ENCODE measurements at regions not wholly inside any gene's neighbourhood (a gene's known extent, or its start where the extent isn't known, plus 50 kb on each side); places are given as distances from the start of the nearest gene placed in this dataset.
"Not testable (repeated sequence)": the region's sequence is repeated elsewhere in the genome, so short reads cannot be mapped to it uniquely, and the experiment has no call there.

DNA sequence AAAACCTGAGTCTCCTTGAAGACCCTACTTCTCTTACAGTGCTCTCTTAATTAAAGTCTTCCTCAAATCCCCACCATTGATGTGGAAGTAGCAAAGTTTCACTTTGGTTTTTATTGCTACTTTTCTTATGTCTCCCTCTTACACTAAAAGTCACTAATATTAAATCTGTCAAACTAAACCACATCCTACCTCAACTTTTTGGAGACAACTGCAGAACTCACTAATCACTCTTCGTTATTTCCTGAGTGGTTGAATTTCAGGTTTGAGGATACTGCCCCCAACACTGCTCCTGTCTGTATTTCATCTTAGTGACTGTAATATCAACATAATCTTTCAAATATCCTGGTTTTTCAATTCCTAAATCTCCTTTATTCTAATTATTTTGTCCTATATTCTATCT, 213.0 kb upstream of the PDE3A start:
- DNase-seq, result no peak

DNA sequence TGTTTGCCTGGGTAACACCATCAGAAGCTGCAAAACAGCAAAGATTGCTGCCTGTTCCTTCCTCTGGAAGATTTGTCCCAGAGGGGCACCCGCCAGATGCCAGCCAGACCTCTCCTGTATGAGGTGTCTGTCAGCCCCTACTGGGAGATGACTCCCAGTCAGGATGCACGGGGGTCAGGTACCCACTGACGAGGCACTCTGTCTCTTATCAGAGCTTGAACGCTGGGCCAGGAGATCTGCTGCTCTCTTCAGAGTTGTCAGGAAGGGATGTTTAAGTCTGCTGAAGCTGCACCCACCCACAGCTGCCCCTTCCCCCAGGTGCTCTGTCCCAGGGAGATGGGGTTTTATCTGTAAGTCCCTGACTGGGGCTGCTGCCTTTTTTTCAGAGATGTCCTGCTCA, 207.4 kb upstream of the PDE3A start:
- DNase-seq, result not testable (repeated sequence)

DNA sequence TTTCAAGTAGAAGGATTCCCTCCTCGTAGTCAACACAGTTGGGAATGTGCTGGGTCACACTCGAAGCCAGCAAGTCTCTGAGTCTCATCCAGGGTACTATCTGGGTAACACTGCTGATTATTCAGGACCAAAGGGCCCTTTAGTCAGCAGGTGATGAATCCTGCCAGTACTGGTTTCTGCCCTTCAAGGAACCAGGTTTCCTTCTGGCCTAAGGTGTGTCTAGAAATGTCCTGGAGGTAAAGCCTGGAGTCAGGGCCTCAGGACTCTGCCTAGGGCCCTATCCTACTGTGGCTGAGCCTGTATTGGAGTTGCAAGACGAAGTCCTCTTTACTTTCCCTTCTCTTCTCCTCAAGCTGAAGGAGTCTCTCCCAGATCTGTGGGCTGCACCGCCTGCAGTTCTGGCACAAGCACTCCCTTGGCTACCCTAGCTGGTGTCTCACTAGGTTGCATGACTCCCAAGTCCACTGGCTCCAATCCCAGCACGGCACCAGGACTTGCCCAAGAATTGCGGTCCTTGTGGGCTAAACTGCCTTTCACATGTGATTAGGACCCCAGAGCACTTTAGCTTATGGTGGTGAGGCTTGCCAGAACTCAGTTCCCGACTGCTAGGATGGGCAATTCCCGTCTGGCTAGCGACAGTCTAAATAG, 193.7 kb upstream of the PDE3A start:
- no peak for DNase-seq

DNA sequence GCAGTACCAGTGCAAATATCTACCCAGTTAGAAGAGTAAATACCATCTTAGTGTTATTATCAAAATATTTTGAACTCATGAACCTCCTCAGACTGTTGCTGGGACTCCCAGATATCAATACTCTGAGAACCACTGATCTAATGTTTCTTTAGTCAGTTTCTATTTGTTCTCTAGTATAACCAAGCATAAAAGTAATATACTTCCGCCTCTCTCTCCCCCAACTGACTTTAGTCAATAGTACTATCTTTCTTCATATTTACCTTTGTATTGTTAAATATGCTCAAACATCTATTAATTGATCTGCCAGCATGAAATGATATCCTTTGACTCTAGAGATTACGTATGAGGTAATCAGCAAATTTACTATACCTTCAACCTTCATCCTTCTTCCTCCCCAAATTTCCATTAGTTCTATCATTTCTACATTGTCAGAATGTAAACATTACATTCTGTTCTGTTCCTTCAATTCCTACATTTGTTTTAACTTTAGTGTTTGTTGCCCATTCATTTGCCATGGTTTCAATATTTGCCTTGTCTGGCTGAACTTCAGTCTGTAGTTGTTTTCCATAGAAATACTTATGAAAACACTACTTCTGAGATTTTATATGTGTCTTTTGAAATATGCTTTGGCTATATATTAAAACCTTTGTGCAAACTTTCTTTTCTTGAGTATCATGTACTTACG, 192.5 kb upstream of the PDE3A start:
- DNase-seq, result no peak

DNA sequence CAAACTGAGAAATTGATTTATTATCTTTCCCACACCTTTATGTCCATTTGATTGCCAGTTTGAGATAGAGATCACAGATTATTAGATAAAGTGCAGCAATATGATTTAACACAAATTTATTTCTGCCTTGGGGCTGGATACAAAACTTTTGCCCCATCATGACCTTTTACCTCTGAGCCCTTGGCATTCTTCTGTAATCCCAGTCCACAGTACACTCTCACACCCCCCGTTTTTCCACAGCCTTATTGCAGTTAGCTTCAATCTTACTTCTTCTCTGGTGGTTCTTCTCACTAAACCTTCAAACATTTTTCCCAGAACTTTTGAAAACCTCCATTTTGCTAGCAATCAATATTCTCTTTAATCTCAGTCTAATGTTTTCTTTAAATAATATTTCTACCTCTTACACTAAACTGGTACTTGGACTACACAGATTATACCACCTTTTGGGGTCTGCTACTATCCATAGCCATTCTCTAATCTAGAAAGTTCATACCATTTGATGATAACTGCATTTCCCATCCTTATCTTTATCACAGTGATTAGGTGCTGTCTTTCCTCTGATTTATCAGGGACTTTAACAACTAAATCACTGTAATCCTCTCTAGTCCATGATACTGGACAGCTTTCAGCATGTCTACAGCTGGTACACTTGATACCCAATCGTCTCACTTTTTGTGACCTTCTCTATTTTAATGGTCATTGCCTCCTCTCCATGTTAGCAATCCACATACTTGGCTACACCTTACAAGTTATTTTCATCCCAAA, 186.7 kb upstream of the PDE3A start:
- no peak for DNase-seq

DNA sequence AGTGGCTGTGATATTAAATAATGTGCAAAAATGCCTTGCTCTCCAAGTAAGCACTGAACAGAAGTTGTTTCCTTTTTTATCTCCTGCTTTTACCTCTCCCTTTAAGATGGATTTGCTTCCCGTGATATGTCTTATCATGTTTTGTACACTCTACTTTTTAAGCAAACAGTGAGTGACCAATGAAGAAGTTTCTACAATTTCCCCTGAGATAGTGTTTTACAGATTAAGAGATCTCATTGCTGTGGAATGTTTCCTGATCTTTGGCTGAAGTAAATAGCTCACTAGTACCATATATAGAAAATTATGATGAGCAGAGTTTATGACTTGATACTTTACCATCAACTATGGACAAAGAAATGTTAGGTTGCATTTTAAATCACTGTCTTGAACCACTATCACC, 184.8 kb upstream of the PDE3A start:
- no peak for DNase-seq

DNA sequence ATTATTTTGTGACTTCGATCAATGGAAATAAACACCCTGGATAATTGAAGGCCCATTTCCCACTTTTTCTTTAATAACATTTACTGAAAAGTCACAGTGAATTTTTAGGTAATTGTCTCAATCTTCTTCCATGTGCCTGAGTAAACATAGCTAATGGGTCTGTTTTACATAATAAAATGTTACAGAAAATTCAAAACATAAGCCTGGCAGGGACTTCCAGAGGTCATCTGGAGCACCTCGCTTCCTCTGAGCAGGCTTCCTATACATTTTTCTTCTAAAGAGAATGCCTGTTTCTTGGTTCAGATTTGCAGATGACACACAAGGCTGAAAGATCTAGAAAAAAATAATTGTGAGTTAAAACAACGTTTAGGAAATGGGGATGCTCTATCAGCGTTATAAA, 183.8 kb upstream of the PDE3A start:
- no peak for DNase-seq

DNA sequence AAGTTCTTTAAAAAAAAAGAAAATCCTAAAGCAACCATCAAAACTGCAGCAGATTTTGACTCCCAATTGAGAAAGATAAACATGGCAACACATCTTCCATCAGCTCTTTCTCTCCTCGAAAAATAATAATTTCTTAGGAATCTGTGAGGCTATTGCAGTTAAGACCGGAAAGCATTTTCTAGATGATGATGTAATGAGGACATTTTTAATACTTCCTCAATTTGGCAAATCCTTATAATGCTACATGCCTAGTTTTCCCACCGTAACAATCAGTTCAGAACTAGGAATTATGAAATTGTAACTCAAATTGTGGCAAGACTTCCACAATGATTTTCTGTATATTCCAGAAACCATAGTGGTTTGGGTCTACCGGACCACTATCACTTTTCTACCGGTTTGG, 180.9 kb upstream of the PDE3A start:
- DNase-seq, result no peak

DNA sequence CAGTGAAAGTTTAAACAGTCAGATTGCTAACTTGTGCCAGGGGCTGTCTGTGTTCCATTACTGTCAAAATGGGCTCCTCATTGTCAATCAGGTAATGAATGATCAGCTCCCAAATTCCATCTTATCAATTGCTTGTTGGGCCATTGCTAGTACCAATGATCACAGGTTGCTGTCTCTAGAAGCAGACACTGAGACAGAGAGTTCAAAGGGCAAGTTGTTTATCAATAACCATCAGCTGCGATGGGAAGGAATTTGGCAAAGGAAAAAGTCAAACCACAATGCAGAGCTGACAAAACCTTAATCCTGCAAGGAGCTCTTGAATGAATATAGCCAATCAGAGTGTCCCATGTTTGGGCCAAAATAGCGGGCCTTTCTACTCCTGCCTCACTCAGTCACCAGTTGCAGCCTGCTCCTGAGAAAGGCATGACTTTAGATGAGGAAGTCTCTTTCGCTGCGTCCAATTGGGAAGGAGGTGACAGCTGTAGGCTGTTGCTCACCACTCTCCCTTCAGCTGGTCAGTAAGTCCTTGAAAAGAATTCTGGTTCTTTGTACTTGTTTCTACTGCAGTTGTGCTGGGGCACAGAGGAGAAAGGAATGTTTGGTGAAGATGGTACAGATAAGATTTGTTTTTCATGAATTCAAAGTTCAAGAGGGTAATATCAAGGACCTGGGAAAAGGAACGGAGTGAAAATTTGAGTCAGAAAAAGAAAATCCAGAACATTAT, 179.2 kb upstream of the PDE3A start:
- DNase-seq, result no peak

DNA sequence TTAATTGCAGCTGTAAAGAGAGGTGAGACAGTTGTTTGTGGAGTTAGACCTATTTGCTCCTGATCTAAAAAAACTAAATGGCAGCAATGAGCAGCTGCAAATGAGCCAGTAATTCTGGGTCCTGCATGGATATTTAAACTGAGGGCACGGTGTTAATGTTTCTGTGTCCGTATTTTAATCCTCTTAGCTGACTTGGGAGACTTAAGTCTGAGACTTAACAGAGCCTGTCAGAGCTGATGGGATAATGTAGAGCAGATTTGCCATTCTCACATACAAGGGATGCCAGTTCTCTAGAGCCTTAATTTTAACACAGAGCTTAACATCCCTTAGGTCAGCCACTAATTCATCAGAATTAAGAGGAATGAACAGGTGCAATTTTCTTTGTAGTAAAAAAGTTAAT, 178.6 kb upstream of the PDE3A start:
- DNase-seq, result no peak

DNA sequence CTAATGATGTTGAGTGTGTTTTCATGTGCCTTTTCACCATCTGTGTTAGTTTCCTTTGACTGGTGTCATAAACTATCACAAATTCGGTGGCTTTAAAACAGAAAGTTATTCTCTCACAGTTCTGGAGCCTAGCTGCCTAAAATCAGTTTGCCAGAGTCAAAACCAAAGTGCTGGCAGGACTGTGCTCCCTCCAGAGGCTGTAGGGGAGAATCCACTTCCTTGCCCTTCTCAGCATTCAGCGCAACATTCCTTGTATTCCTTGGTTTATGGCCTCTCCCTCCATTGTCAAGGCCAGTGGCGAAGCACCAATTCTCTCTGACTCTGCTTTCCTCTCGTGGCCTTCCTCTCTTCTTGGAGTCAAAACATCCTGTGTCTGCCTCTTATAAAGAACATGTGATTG, 174.2 kb upstream of the PDE3A start:
- DNase-seq, result no peak

DNA sequence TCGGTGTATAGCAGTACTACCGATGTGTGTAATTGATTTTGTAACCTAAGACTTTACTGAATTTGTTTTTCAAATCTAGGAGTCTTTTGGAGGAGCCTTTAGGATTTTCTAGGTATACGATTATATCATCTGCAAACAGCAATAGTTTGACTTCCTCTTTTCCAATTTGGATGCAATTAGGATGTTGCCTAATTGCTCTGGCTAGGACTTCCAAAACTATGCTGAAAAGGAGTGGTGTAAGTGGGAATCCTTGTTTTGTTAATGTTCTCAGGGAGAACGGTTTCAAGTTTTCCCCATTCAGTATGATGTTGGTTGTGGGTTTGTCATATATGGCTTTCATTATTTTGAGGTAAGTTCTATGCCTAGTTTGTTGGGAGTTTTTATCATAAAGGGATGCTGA, 171.6 kb upstream of the PDE3A start:
- DNase-seq, result no peak

DNA sequence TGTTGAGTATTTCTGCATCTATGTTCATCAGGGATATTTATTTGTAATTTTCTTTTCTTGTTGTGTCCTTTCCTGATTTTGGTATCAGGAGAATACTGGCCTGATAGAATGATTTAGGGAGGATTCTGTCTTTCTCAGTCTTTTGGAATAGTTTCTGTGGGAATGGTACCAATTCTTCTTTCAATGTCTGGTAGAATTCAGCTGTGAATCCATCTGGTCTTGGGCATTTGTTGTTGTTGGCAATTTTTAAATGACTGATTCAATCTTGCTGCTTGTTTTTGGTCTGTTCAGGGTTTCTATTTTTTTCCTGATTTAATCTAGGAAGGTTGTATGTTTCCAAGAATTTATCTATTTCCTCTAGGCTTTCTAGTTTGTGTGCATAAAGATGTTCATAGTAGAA, 170.9 kb upstream of the PDE3A start:
- no peak for DNase-seq

DNA sequence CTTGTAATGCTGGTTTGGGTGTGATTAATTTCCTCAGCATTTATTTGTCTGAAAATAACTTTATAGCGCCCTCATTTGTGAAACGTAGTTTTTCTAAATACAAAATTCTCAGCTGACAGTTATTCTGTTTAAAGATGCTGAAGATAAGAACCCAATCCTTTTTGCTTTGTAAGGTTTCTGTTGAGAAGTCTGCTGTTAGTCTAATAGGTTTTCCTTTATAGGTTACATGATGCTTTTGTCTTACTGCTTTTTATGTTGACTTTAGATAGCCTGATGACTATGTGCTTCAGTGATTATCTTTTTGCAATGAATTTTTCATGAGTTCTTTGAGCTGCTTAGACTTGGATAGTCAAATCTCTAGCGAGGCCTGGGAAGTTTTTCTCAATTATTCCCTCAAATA, 168.6 kb upstream of the PDE3A start:
- DNase-seq, result no peak

DNA sequence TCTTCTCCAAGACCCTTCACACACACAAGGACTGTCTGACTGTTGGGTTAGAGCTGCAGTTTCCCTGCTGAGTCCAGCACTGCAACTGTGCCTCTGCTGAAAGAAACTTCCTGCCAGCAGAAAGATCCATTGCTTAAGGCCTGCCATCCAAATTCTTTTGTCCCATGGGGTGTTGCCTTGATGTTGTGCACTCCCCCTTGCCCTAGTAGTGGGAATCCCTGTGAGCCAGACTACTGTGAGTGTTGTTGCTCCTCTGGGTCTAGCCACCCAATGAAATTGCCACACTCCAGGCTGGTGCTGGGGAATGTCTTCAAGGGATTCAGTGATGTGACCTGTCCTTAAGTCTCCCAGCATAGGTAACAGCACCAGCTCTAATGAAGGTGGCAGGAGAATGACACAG, 166.6 kb upstream of the PDE3A start:
- DNase-seq, result no peak

DNA sequence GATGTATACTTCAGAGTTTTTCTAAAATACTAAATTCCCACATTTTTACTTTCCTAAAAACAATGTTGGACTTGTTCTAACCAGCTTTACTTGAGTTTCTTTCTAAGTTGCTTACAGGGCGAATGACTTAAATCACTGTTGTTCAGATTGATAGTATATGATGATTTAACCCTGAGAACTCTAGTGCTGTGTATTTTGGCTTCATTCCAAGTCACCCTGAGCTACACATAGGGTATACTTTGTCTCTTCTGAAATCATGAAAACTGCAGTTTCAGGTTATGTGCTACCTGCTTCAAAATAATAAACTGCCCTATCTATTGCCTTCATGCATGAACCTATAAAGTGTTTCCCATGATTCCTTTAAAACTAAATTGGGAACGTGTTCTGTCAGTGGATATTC, 162.5 kb upstream of the PDE3A start:
- no peak for DNase-seq

DNA sequence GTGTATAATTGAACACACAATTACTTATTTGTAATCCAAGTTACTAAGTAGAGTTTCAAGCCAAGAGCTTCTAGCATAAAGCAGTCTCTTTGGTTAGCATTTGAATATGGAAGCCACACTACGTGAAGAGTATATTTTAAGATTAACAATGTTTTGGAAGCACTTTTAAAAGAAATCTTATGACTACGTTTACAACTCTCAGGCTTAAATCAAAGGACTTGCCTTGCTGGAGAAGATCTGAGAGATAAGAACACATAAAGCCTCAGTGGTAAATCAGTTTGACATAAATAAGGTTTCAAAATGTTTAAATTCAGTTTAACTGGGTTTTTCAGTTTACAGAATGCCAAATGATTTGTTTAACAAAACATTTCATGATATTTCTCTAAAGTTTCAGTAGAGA, 161.9 kb upstream of the PDE3A start:
- DNase-seq, result no peak

DNA sequence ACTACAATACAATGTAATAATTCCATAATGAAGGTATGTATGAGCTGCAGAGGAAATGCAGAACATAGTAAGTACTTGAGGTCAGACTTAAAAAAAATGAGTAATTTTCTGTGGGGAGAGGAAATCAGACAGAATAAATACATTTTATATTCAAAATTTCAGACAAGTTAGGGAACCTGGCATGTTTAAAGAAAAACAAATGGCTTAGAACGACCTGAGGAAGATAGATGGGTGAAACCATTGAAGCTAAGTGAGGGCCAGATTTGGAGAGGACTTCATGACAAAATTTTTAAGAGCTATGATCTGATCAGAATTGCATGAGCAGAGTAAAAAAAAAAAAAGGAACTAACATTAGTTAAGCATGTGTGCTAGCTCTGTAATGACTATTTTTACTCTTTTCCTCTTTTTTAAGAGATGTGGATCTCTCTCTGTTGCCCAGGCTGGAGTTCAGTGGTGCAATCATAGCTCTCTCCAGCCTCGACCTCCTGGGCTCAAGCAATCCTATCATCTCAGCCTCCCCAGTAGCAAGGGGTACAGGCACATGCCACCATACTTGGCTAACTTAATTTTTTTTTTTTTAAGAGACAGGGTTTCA, 157.6 kb upstream of the PDE3A start:
- no peak for DNase-seq

DNA sequence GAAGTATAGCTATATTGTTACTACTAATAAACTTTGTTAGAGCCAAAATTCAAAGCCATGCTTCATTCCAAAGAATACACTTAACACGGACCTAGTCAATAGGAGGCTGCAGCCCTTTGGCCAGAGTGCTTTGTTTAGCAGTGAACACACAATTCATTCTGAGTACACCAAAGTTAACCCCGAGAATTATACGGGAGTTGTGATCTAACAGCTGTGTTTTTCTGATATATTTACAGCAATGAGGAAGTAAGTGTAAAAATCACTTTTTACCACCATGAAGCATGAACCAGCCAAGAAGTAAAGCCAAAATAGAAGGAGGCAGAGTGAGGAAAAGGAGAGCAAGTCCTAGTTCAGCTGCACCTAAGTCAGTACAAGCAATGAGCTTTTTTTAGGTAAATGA, 156.8 kb upstream of the PDE3A start:
- no peak for DNase-seq

DNA sequence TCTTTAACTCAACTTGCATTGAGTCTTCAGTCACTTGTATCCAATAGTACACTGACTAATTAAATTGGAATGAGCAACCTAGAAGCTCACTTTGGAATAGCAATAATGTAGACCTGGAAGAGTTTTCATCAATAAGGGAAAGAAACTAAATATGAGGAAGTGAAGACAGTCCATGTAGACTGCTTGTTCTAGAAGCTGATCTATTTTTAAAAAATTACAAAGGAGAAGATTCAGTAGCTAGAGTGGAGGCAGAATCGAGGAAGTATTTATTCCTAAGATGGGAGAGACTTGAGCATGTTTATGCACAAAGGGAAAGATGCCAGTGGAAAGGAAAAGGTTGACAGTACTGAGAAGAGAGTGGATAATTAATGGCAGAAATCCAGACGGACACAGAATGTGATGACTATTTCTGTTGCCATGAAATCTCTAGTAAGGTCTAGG, 156.3 kb upstream of the PDE3A start:
- no peak for DNase-seq

DNA sequence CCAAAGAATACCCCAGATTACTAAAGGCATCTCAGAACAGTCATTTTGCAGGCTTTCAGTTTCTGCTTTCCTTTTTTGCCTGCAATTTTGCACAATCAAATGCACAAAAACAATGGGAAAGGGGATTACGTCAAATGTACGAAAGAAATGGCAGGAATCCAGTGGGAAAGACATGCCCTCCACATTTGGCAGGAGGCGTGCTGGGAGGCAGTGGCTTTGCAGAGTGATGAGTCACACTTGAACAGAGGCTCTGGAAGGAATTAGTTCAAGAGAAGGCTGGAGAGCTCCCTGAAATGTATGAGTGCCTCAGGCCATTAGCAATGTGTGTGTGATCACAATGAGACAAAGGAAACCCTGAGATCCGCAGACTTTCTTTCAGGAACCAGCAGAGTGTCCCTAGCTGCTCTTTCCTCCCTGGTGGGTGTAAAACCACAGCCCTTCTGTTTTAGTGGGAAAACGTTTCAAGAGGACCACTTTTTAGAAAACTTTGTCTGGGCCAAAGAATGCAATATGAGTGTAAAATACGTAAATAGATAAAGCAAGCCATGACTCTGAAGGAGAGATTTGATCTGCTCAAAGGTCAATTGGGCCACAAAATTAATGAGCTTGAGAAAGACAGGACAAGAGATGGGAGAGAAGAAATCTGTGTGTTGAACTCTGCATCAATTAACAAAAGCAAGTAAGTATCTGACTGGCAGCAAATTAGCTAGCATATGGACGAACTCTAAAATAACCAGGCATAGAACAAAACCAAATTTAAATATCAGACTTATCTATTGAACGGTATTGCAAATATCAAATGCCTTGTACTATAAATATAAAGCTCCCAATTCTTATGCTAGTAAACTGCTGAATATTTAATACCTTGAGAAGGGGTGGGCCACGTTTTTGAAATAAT, 155.4 kb upstream of the PDE3A start:
- DNase-seq, result peak; percentile 40

All from DMS79 (cell line).